ENCODE measurements at regions not wholly inside any gene's neighbourhood (a gene's known extent, or its start where the extent isn't known, plus 50 kb on each side); places are given as distances from the start of the nearest gene placed in this dataset.
"Not testable (repeated sequence)": the region's sequence is repeated elsewhere in the genome, so short reads cannot be mapped to it uniquely, and the experiment has no call there.

DNA sequence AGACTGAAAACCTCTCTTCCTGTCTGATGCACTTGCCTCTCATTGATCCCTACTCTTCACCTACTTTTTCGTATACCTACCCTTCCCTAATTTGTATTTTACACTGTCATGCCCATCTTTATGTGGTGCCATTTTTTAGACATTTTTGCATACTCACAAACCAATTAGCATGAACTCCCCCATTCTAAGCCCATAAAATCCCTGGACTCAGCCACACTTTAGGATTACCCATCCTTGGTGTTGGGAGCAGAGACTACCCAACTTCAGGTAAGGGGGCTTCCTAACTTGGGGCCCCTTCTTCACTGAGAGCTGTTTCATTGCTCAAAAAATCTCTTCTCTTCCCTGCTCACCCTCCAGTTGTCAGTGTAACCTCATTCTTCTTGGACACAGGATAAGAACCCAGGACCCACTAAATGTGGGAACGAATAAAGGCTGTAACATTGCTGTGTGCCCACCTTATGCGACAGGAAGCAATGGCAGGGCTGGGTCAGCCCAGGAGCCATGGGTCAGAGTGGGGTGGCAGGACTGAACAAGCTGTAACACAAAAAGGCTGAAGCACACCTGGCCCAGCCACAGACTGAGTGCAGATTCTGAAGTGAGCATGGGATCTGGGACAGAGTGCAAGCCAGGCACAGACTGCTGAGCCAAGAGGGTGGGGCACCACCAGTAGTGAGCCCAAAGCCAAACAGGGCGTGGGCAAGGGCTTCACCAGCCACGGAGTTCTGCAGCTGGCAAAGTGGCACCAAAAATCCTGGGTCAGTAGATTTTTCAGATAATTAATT is 789.1 kb upstream of the HS3ST5 start:
- no peaks in the 10 kb centered on the region for H3K79me2 ChIP-seq (ENCODE audit: control insufficient read depth, low read length)
- no peaks in the 10 kb centered on the region for H3K27me3 ChIP-seq (ENCODE audit: control insufficient read depth, low read length)
- no peak overlapping the region for H3K27ac ChIP-seq (ENCODE audit: low read depth, low read length)
- H3K4me1 ChIP-seq (ENCODE audit: control insufficient read depth, low read length) = no peaks in the 10 kb centered on the region
- no peak overlapping the region for H3K4me3 ChIP-seq (ENCODE audit: low read length)
- H3K36me3 ChIP-seq (ENCODE audit: control insufficient read depth, low read length) = no peaks in the 10 kb centered on the region
- TF ChIP-seq EZH2phosphoT487 (IDR thresholded peaks at IDR 0.05; ENCODE audit: borderline replicate concordance, low read length) (no peak), CTCF (IDR thresholded peaks at IDR 0.05; ENCODE audit: low read depth, low read length, poor library complexity, severe bottlenecking) (no peak)
- H3K4me2 ChIP-seq (ENCODE audit: low read length) = no peak overlapping the region
- H4K20me1 ChIP-seq (ENCODE audit: control insufficient read depth, insufficient read depth, low read depth, low read length) = no peaks in the 10 kb centered on the region
- no peaks in the 10 kb centered on the region for H3F3A ChIP-seq (ENCODE audit: control insufficient read depth, insufficient read depth)
- H3K9me2 ChIP-seq (replicated peaks; ENCODE audit: control insufficient read depth, low read length) = no peaks in the 10 kb centered on the region
- H3K9me3 ChIP-seq (ENCODE audit: control insufficient read depth, insufficient read depth, low read length) = peaks cover 8% of the 10 kb centered on the region; the same call in 1 of the 2 replicates

DNA sequence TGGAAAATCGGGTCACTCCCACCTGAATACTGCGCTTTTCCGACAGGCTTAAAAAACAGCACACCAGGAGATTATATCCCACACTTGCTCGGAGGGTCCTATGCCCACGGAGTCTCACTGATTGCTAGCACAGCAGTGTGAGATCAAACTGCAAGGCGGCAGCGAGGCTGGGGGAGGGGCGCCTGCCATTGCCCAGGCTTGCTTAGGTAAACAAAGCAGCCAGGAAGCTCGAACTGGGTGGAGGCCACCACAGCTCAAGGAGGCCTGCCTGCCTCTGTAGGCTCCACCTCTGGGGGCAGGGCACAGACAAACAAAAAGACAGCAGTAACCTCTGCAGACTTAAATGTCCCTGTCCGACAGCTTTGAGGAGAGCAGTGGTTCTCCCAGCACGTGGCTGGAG is 778.7 kb upstream of the HS3ST5 start:
- H3K27ac ChIP-seq (ENCODE audit: low read depth, low read length); H3K79me2 ChIP-seq (ENCODE audit: control insufficient read depth, low read length); H3K36me3 ChIP-seq (ENCODE audit: control insufficient read depth, low read length); H3K4me3 ChIP-seq (ENCODE audit: low read length); H3K4me1 ChIP-seq (ENCODE audit: control insufficient read depth, low read length); H3K9me3 ChIP-seq (ENCODE audit: control insufficient read depth, insufficient read depth, low read length); H3F3A ChIP-seq (ENCODE audit: control insufficient read depth, insufficient read depth); H3K27me3 ChIP-seq (ENCODE audit: control insufficient read depth, low read length); H4K20me1 ChIP-seq (ENCODE audit: control insufficient read depth, insufficient read depth, low read depth, low read length); H3K9me2 ChIP-seq (replicated peaks; ENCODE audit: control insufficient read depth, low read length); H3K4me2 ChIP-seq (ENCODE audit: low read length): not testable (repeated sequence)

DNA sequence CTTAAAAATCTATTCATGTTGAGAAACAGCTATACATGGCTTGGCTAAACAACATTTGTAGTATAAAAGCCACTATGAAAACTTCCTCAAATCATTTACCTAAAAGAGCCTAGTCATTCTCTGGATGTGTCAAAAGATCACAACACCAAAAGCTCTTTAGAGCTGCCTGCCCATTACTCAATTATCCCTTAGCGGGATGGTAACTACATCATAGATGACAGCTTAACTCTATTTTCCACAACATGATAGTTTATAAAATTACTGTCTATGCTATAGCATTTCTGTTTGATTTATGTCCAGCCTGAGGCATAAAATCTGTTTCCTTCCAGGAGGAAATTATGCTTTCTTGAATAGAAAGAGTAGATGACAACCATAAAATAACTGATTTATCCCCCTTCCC is 777.6 kb upstream of the HS3ST5 start:
- Histone ChIP-seq H3K9me3 (ENCODE audit: control insufficient read depth, insufficient read depth, low read length) (no peaks in the 10 kb centered on the region), H4K20me1 (ENCODE audit: control insufficient read depth, insufficient read depth, low read depth, low read length) (no peaks in the 10 kb centered on the region), H3K4me3 (ENCODE audit: low read length) (no peak overlapping the region), H3K27me3 (ENCODE audit: control insufficient read depth, low read length) (no peaks in the 10 kb centered on the region), H3K4me2 (ENCODE audit: low read length) (no peak overlapping the region), H3K79me2 (ENCODE audit: control insufficient read depth, low read length) (no peaks in the 10 kb centered on the region), H3K9me2 (replicated peaks; ENCODE audit: control insufficient read depth, low read length) (no peaks in the 10 kb centered on the region), H3K4me1 (ENCODE audit: control insufficient read depth, low read length) (no peaks in the 10 kb centered on the region), H3K36me3 (ENCODE audit: control insufficient read depth, low read length) (no peaks in the 10 kb centered on the region), H3F3A (ENCODE audit: control insufficient read depth, insufficient read depth) (no peaks in the 10 kb centered on the region), H3K27ac (ENCODE audit: low read depth, low read length) (no peak overlapping the region)
- TF ChIP-seq CTCF (IDR thresholded peaks at IDR 0.05; ENCODE audit: low read depth, low read length, poor library complexity, severe bottlenecking) = no peak

DNA sequence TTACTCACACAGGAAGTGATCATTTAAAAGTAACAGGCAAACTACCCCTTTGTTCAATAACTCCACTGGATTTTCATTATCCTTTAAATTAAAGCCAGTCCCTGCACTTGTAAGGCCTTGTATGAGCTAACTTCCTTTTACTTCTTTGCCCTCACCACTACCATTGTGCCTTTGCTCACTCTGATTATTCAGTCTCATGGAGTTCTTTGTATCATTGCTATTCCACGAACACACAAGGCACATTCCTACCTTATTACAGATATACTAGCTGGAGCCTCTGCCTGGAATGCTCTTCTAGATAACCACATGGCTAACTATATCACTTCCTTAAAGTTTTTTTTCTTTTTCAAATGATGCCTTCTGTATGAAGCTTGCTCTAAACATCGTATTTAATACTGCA is 748.6 kb upstream of the HS3ST5 start:
- Histone ChIP-seq H3K27ac (ENCODE audit: low read depth, low read length) (no peak overlapping the region), H3K36me3 (ENCODE audit: control insufficient read depth, low read length) (no peaks in the 10 kb centered on the region), H3K4me2 (ENCODE audit: low read length) (no peak overlapping the region), H3F3A (ENCODE audit: control insufficient read depth, insufficient read depth) (no peaks in the 10 kb centered on the region), H3K9me3 (ENCODE audit: control insufficient read depth, insufficient read depth, low read length) (no peaks in the 10 kb centered on the region), H3K4me1 (ENCODE audit: control insufficient read depth, low read length) (no peaks in the 10 kb centered on the region), H3K27me3 (ENCODE audit: control insufficient read depth, low read length) (no peaks in the 10 kb centered on the region), H3K79me2 (ENCODE audit: control insufficient read depth, low read length) (no peaks in the 10 kb centered on the region), H4K20me1 (ENCODE audit: control insufficient read depth, insufficient read depth, low read depth, low read length) (no peaks in the 10 kb centered on the region), H3K9me2 (replicated peaks; ENCODE audit: control insufficient read depth, low read length) (no peaks in the 10 kb centered on the region), H3K4me3 (ENCODE audit: low read length) (no peak overlapping the region)
- TF ChIP-seq EZH2phosphoT487 (IDR thresholded peaks at IDR 0.05; ENCODE audit: borderline replicate concordance, low read length) (no peak), CTCF (IDR thresholded peaks at IDR 0.05; ENCODE audit: low read depth, low read length, poor library complexity, severe bottlenecking) (no peak)
